ENCODE measurements at regions not wholly inside any gene's neighbourhood (a gene's known extent, or its start where the extent isn't known, plus 50 kb on each side); places are given as distances from the start of the nearest gene placed in this dataset.
"Not testable (repeated sequence)": the region's sequence is repeated elsewhere in the genome, so short reads cannot be mapped to it uniquely, and the experiment has no call there.

GRCh38 chr1:71298633-71299032 lies 217.8 kb upstream of the ZRANB2 start:
- Mint-ChIP-seq H3K36me3 (ENCODE audit: low read depth) (no peaks in the 10 kb centered on the region), H3K4me3 (no peak overlapping the region), H3K9me3 (no peaks in the 10 kb centered on the region), H3K27me3 (ENCODE audit: insufficient read depth) (peaks cover 3% of the 10 kb centered on the region; the same call in 1 of the 2 replicates), H3K4me1 (ENCODE audit: low read depth) (no peaks in the 10 kb centered on the region), H3K27ac (no peak overlapping the region)
- TF ChIP-seq CTCF (IDR thresholded peaks at IDR 0.05): no peak
- no peak for DNase-seq

GRCh38 chr1:71296551-71297134 lies 215.8 kb upstream of the ZRANB2 start:
- no peak overlapping the region for H3K4me3 Mint-ChIP-seq
- H3K27ac Mint-ChIP-seq: no peak overlapping the region
- peaks cover 3% of the 10 kb centered on the region; the same call in 1 of the 2 replicates for H3K9me3 Mint-ChIP-seq
- no peak for DNase-seq
- H3K4me1 Mint-ChIP-seq (ENCODE audit: low read depth): no peaks in the 10 kb centered on the region
- peaks cover 3% of the 10 kb centered on the region; the same call in 1 of the 2 replicates for H3K27me3 Mint-ChIP-seq (ENCODE audit: insufficient read depth)
- TF ChIP-seq CTCF (IDR thresholded peaks at IDR 0.05): no peak
- no peaks in the 10 kb centered on the region for H3K36me3 Mint-ChIP-seq (ENCODE audit: low read depth)

- no peaks in the 10 kb centered on the region for H3K4me1 Mint-ChIP-seq (ENCODE audit: low read depth)
These were observed 214.5 kb upstream of the ZRANB2 start for GRCh38 chr1:71295350-71295749.

GRCh38 chr1:71294178-71294577 lies 213.3 kb upstream of the ZRANB2 start:
- DNase-seq: peak; percentile 31
- Mint-ChIP-seq H3K36me3 (ENCODE audit: low read depth) (no peaks in the 10 kb centered on the region), H3K4me1 (ENCODE audit: low read depth) (no peaks in the 10 kb centered on the region), H3K27ac (no peak overlapping the region), H3K4me3 (no peak overlapping the region), H3K27me3 (ENCODE audit: insufficient read depth) (no peaks in the 10 kb centered on the region), H3K9me3 (peaks cover 12% of the 10 kb centered on the region; the same call in 1 of the 2 replicates)
- no peak for TF ChIP-seq CTCF (IDR thresholded peaks at IDR 0.05)

More at GRCh38 chr1:71295350-71295749, 214.5 kb upstream of the ZRANB2 start:
- no peak overlapping the region for H3K27ac Mint-ChIP-seq
- DNase-seq: no peak
- no peak overlapping the region for H3K4me3 Mint-ChIP-seq
- peaks cover 8% of the 10 kb centered on the region; the same call in 1 of the 2 replicates for H3K9me3 Mint-ChIP-seq
- no peak for TF ChIP-seq CTCF (IDR thresholded peaks at IDR 0.05)
- H3K36me3 Mint-ChIP-seq (ENCODE audit: low read depth): no peaks in the 10 kb centered on the region
- no peaks in the 10 kb centered on the region for H3K27me3 Mint-ChIP-seq (ENCODE audit: insufficient read depth)

GRCh38 chr1:71292203-71292602 lies 211.4 kb upstream of the ZRANB2 start:
- Mint-ChIP-seq H3K9me3 (peaks cover 12% of the 10 kb centered on the region; the same call in 1 of the 2 replicates), H3K4me1 (ENCODE audit: low read depth) (no peaks in the 10 kb centered on the region), H3K36me3 (ENCODE audit: low read depth) (no peaks in the 10 kb centered on the region), H3K27ac (no peak overlapping the region), H3K27me3 (ENCODE audit: insufficient read depth) (no peaks in the 10 kb centered on the region; the same call in 1 of the 2 replicates), H3K4me3 (no peak overlapping the region)
- no peak for TF ChIP-seq CTCF (IDR thresholded peaks at IDR 0.05)
- no peak for DNase-seq

- H3K9me3 Mint-ChIP-seq: peaks cover 12% of the 10 kb centered on the region; the same call in 1 of the 2 replicates
- not testable (repeated sequence) for DNase-seq; H3K27ac Mint-ChIP-seq; H3K27me3 Mint-ChIP-seq (ENCODE audit: insufficient read depth); H3K4me1 Mint-ChIP-seq (ENCODE audit: low read depth); H3K36me3 Mint-ChIP-seq (ENCODE audit: low read depth); H3K4me3 Mint-ChIP-seq
These were observed 209.8 kb upstream of the ZRANB2 start for GRCh38 chr1:71290506-71291237.
